ENCODE measurements at regions not wholly inside any gene's neighbourhood (a gene's known extent, or its start where the extent isn't known, plus 50 kb on each side); places are given as distances from the start of the nearest gene placed in this dataset.

DNA sequence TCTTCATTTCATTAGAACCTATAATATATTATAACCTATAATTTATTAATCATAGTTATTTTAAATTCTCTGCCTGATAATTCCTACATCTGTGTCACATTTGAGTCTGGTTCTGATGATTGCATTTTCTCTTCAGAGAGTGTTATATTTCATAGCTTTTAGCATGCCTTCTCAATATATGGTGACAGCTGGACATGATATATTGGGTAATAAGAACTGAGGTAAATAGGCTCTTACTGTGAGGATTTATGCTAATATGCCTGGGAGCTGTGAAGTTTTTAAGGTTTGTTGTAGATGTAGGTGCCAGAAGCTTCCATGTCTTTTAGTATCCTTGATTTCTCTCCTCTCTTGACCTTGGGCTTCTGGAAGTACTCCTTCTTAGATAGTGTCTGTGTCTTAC is 325.9 kb upstream of the SEMA3D start:
- H3K27me3 ChIP-seq: no peaks in the 10 kb centered on the region
- H3K27ac ChIP-seq: no peak overlapping the region
- H3K4me1 ChIP-seq: no peaks in the 10 kb centered on the region
- intact Hi-C loops (cut with DNase I): no loop called here
- TF ChIP-seq POLR2A (IDR thresholded peaks at IDR 0.05): no peak
- TF ChIP-seq, protein P1, sequence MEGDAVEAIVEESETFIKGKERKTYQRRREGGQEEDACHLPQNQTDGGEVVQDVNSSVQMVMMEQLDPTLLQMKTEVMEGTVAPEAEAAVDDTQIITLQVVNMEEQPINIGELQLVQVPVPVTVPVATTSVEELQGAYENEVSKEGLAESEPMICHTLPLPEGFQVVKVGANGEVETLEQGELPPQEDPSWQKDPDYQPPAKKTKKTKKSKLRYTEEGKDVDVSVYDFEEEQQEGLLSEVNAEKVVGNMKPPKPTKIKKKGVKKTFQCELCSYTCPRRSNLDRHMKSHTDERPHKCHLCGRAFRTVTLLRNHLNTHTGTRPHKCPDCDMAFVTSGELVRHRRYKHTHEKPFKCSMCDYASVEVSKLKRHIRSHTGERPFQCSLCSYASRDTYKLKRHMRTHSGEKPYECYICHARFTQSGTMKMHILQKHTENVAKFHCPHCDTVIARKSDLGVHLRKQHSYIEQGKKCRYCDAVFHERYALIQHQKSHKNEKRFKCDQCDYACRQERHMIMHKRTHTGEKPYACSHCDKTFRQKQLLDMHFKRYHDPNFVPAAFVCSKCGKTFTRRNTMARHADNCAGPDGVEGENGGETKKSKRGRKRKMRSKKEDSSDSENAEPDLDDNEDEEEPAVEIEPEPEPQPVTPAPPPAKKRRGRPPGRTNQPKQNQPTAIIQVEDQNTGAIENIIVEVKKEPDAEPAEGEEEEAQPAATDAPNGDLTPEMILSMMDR (IDR thresholded peaks at IDR 0.05): no peak
- no peak for DNase-seq
- no peak overlapping the region for H3K4me3 ChIP-seq (replicated peaks in 1 of 3)
- no peaks in the 10 kb centered on the region for H3K9me3 ChIP-seq
- H3K36me3 ChIP-seq: no peaks in the 10 kb centered on the region

DNA sequence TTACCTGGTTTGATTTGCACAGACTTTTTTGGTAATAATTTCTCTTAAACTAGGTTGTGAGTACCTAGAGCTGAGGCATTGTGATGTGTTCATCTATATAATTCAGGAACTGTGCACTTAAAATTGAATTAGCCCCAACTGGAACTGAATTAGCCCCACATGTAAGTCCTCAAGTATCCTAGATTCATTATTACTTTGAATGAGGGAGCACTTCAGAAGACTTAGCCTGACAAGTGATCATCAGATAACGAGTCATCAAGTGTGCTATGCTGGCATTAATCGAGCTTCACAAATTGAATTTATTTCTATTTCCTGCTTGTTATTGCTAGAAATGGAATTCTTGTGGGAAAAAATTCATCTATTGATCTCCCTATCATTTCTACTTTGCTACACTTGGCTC is 323.4 kb upstream of the SEMA3D start:
- TF ChIP-seq, protein P1 (IDR thresholded peaks at IDR 0.05): no peak
- TF ChIP-seq POLR2A (IDR thresholded peaks at IDR 0.05): no peak
- H3K27me3 ChIP-seq: no peaks in the 10 kb centered on the region
- H3K4me1 ChIP-seq: no peaks in the 10 kb centered on the region
- no peak overlapping the region for H3K4me3 ChIP-seq (replicated peaks in 1 of 3)
- intact Hi-C loops (cut with DNase I): no loop called here
- no peaks in the 10 kb centered on the region for H3K36me3 ChIP-seq
- 67% methylated on average over 2 of the region's 2 CpGs for WGBS, 2 donors
- DNase-seq: no peak
- H3K27ac ChIP-seq: no peak overlapping the region
- H3K9me3 ChIP-seq: no peaks in the 10 kb centered on the region

GRCh38 chr7:85509476-85509875 is 322.6 kb upstream of the SEMA3D start:
- no peak overlapping the region for H3K4me3 ChIP-seq (replicated peaks in 1 of 3)
- no peak overlapping the region for H3K27ac ChIP-seq
- no peak for TF ChIP-seq POLR2A (IDR thresholded peaks at IDR 0.05)
- TF ChIP-seq, protein P1 (IDR thresholded peaks at IDR 0.05): no peak
- no peaks in the 10 kb centered on the region for H3K27me3 ChIP-seq
- intact Hi-C loops (cut with DNase I): no loop called here
- DNase-seq: no peak
- no peaks in the 10 kb centered on the region for H3K36me3 ChIP-seq
- H3K4me1 ChIP-seq: no peaks in the 10 kb centered on the region
- WGBS, 2 donors: 86 to 92% methylated on average over 2 of the region's 2 CpGs
- no peaks in the 10 kb centered on the region for H3K9me3 ChIP-seq

DNA sequence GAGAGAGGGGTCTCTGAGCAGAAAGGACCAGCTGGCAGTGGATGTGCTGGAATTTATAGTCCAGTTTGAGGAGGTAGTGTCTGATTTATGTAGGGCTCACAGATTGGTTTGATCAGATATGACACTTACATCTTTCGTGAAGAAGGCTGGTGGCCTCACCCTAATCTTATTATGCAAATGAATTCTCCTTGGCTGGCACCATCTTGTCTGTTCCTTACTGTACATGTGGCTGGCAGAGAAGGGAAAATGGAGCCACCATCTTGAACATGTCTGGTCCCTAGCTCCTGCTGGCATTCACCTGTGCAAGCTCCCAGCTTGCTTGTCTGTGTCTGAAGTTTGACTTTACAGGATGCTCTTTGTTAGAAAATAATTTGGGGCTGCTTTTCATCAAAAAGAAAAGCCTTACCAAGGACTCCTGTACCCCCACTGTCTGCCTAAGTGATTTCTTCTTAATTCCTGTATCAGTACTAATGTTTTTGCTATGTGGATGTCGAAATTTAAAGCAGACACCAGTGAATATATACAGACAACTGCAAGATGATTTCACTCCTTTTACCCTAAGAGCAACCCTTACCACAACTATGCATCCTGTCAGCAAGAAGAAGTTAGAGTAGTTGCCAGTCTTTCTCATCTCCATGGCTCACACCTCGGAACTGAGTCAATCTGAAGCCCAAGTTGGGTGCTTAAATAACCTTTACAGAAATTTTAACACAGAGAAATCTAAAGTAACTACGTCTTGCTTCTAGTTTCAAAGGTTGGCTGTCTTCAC is 322.0 kb upstream of the SEMA3D start:
- Histone ChIP-seq H3K4me1 (no peaks in the 10 kb centered on the region), H3K36me3 (no peaks in the 10 kb centered on the region), H3K9me3 (no peaks in the 10 kb centered on the region), H3K27ac (no peak overlapping the region), H3K27me3 (no peaks in the 10 kb centered on the region), H3K4me3 (replicated peaks in 1 of 3) (no peak overlapping the region)
- no peak for DNase-seq
- WGBS, 2 donors: 79 to 85% methylated on average over 4 of the region's 4 CpGs
- TF ChIP-seq, protein P1 (IDR thresholded peaks at IDR 0.05): no peak
- TF ChIP-seq POLR2A (IDR thresholded peaks at IDR 0.05): no peak
- intact Hi-C loops (cut with DNase I): no loop called here

GRCh38 chr7:85498031-85498430 is 311.2 kb upstream of the SEMA3D start:
- intact Hi-C loops (cut with DNase I): no loop called here
- TF ChIP-seq POLR2A (IDR thresholded peaks at IDR 0.05): no peak
- TF ChIP-seq, protein P1 (IDR thresholded peaks at IDR 0.05): no peak
- no peak for DNase-seq
- no peak overlapping the region for H3K4me3 ChIP-seq (replicated peaks in 1 of 3)
- no peaks in the 10 kb centered on the region for H3K27me3 ChIP-seq
- H3K27ac ChIP-seq: no peak overlapping the region
- H3K9me3 ChIP-seq: no peaks in the 10 kb centered on the region
- no peaks in the 10 kb centered on the region for H3K4me1 ChIP-seq
- no peaks in the 10 kb centered on the region for H3K36me3 ChIP-seq
